HG02623 (cell line): ENCODE measurements at regions not wholly inside any gene's neighbourhood (a gene's known extent, or its start where the extent isn't known, plus 50 kb on each side); places are given as distances from the start of the nearest gene placed in this dataset.
"Not testable (repeated sequence)": the region's sequence is repeated elsewhere in the genome, so short reads cannot be mapped to it uniquely, and the experiment has no call there.

ENCODE experiments used
- ATAC-seq: cut with Tn5 transposase; IDR thresholded peaks from one replicate; pipeline ENCODE4 v1.9.1; 2021; ENCODE audit warnings: moderate library complexity; ENCODE audit not compliant: unreplicated experiment

DNA sequence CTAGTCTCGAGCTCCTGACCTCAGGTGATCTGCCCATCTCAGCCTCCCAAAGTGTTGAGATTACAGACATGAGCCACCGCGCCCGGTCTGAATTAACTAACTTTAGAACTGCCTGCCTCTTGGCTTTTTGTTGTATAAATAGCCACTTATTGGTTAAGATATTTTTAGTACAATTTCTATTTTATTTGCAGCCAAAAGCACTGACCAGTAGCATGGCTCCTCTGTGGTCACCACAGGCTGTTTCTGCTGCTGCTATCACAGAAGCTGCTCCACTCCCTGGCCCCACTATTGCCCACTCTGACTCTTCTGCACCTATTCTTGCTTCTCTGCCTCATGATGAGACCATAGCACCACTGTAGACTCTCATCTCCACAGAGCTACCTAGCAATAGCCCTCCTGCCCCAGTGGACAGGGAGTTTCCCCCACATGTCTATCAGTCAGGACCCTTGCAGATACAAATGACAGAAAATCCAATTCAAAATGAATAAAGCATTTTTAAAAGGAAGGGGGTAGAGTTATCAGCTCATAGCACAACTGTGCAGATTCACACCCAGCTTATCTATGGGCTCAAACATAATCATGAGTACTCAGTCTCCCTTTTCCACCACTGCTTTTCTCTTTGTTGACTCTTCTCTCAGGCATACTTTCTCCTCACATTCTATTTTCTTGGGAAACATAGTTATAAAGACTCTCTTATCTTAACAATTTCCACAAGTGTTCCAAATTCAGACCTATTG lies 151.8 kb upstream of the EPB41L4A start:
- no peak for ATAC-seq

DNA sequence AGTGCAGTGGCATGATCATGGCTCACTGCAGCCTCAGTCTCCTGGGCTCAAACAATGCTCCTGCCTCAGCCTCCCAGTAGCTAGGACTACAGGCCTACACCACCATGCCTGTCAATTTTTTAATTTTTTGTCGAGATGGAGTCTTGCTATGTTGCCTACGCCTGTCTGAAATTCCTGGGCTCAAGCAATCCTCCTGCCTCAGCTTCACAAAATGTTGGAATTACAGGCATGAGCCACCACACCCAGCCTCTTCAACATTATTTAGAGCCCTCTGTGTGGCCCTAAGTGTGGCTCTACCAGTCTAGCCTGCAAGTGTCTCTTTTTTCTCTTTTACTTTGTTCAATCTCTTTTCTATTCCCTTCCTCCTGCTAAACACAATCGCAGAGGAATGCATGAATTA lies 154.4 kb upstream of the EPB41L4A start:
- no peak for ATAC-seq

DNA sequence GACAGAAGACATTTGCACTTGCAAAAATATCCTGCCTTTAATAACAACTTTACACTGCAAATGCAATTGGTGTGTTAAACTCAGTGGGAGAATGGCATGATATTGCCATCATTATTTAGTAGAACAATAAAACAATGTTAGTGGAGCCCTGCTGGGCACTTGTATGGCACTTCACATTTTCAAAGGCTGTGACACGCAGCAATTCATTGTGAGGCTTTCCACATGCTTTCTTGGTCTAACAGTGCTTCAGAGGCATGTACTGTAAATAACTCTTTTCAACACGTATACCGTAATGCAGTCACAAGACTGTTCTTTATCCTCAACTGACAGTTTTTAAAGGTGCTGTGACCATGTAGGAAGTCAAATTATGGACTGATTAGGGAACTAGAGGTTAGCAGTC lies 155.5 kb upstream of the EPB41L4A start:
- no peak for ATAC-seq

DNA sequence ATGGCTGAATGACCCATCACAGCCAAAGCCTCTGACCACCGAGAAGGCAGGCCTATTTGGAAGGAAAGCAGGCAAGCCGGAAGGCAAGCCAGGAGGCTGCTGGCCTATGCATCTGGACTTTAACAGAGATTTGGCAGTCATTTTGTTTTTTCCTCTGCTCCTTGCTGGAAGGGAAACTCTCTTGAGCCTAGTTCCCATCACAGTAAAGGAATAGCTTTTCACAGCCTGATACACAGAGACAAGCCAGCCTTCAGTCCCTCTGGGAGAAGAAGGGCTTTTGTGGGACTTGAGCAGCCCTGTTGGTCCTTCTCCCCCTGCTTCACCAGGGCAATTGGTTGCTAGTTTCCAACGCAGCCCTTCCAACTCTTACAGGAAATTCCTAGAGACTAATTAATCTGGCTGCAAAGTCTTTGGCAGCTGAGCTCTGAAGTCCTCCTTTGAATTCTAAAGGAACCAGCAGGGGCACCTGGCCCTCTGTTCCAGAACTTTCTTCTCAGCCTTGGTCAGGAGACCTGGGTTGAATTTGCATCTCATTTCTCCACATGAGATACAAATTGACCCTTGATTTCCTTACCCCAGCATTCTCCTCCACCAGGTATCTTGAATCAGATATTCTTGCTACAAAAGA lies 157.3 kb upstream of the EPB41L4A start:
- ATAC-seq: no peak

DNA sequence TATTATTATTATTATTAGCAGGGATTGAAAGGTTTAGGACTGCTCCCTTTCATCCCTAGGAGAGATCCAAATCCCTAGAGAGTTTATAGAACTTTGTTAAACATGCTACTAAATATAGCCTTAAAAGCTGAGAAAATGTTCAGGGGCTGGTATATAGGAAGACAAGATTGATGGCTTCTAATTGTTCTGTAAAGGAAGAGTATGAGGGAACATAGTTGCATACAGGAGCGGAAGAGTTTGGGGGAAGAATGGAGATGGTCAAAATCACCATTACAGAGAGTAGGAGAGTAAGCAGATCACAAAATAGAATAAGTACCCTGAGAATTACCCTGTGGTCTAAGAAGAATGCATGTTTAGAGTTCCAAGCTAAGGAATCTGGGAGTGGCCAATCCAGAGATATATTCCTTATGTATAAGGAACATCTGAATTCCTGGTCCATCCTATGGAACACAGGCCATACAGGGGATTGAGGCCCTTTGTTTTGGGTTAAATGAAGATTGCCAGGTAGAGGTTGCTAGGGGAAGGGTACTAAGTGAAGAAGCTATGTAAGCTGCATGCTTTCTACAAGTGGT lies 158.0 kb upstream of the APC start:
- no peak for ATAC-seq

DNA sequence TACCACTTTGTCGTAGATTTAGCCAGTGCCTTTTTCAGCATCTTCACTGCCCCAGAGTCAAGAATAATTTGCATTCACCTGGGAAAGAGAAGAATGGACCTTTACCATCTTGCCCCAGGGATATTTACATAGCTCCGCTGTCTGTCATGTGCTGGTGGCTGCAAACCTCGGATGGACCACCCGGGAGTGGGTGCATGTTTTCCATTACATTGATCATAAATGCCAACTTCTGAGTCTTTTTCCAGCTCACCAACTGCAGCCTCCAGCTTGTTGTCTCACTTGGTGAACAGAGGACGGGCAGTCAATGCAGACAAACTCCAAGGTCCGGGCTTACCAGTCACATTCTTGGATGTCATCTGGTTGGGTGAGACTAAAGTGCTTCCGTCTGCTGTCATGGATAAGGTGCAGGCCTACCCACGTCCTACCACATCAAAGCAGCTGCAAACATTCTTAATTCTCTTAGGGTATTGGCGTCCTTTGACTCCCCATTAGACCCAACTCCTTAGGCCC lies 155.8 kb upstream of the APC start:
- no peak for ATAC-seq

DNA sequence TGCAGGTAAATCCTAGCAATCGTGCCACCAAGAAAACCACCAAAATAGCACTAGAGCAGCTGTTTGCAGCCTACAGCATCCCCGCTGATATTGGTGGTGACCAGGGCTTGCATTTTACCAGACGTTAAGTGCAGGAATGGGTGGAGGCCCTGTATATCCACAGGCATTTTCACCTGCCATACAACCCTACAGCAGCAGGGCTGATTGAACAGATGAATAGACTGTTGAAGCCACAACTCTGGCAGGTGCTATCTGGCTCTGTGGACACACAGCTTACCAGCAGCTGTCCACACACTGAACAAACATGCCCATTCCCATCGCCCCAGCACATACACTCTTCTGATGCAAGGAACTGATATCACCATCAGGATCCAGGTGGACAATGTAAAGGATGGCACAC lies 154.5 kb upstream of the APC start:
- no peak for ATAC-seq

DNA sequence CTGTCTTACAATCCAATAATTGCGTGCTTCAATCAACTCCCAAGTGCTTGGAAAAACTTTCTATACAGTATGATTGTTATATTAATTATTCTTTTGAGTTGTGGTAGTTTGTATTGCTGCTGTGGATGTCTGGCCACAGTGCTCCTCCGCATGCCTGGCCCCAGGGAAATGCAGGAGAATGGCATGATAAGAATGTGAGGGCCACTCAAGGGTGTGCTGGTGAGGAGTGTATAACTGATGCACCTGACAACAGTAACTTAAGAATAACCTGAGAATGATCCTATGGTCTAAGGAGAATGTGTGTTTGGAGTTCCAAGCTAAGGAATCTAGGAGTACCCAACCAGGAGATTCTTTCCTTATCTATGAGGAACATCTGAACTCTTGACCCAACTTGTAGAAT lies 152.9 kb upstream of the APC start:
- no peak for ATAC-seq

DNA sequence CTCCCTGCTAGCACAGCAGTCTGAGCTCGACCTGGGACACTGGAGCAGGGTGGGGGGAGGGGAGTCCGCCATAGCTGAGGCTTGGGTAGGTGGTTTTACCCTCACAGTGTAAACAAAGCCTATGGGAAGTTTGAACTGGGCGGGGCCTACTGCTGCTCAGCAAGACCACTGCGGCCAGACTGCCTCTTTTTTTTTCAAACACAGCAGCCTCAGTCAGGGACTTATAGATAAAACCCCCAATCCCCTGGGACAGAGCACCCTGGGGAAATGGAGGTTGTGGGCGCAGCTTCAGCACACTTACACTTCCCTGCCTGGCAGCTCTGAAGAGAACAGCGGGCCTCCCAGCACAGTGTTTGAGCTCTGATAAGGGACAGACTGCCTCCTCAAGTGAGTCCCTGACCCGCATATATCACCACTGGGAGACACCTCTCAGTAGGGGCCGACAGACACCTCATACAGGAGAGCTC lies 151.1 kb upstream of the APC start:
- ATAC-seq: no peak

DNA sequence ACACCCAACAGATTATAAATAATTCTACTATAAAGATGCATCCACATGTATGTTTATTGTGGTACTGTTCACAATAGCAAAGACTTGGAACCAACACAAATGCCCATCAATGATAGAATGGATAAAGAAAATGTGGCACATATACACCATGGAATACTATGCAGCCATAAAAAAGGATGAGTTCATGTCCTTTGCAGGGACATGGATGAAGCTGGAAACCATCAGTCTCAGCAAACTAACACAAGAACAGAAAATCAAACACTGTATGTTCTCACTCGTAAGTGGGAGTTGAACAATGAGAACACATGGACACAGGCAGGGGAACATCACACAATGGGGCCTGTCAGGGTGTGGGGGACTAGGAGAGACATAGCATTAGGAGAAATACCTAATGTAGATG lies 146.8 kb upstream of the APC start:
- ATAC-seq: not testable (repeated sequence)

DNA sequence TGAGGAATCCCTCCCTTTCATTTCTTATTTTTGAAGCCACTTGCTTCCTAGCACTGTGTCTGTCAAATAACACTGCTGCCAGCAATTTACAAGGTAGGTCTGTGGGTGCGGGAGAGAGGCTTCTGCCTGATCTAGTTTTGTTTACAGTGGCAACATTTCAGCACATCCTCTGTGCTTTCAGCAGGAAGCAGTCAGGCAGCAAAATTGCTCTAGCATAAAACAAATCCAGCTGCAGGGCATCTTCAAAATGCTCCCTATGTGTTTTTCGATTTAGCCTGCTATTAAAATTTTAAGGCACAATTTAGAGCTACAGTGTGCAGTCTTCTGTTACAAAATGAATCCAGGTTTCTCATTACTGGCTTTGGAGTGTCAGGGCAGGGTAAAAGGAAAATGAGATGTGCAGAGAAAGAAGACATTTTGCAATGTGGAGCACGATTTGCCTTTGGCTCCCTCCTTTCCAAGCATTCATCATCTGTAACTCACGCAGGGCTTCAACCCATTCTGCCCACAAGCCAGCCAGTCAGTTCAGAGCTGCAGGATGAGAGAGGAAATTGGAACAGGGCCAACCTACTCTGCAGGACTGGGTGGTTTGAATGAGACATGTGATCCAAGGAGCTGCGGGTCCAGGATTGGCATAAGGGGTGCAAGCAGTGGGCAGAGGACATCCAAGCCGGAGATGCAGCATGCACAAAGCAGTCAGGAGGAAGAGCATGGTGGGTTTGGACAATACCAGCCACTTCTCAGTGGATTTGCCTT lies 143.4 kb upstream of the APC start:
- ATAC-seq: no peak

DNA sequence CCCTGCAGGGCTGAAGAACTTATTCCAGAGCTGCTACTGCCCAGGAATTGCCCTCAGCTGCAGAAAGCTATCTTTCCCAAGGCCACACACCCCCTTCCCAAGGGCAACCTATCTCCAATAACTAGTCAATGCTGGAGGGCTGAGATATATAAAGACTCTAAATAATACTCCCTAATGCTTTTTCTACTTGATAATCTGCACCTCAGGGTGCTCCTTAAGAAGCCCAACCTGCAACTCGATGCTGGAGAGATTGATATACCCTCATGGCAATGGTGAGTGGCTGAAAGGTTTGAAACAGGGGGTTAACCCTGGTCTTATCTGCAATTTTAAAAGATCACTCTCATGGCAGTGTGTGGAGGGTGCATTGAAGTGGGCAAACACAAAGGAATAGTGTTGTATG lies 142.7 kb upstream of the APC start:
- no peak for ATAC-seq

DNA sequence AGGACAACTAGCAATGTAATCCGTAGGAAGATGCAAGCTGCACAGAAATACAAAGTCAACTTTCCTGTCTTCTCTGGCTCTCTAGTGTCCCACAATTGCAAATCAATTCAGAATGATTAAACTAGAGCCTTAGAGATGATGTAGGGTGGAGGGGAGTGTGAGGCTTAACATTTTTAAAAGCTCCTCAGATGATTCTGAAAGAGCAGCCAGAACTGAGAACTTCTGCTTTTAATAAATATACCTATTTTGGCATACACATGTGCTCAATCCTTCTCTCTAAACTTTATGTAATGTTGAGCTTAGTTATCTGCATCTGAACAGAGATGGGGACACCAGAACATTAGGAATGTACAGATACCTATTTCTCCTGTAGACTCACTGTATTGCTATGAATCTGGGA lies 139.9 kb upstream of the APC start:
- ATAC-seq: no peak

DNA sequence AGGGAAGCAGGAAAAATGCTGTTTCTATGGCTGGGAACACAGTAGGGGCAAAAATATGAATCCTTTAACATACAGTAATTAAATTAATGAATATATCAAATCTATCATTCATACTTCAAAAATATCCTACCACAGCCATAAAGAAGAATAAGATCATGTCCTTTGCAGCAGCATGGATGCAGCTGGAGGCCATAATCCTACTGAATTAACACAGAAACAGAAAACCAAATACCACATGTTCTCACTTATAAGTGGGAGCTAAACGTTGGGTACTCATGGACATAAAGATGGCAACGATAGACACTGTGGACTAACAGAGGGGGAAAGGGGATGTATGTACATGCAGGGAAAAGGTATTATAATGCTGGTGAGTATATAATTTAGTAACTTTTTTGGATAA lies 137.2 kb upstream of the APC start:
- ATAC-seq: not testable (repeated sequence)

DNA sequence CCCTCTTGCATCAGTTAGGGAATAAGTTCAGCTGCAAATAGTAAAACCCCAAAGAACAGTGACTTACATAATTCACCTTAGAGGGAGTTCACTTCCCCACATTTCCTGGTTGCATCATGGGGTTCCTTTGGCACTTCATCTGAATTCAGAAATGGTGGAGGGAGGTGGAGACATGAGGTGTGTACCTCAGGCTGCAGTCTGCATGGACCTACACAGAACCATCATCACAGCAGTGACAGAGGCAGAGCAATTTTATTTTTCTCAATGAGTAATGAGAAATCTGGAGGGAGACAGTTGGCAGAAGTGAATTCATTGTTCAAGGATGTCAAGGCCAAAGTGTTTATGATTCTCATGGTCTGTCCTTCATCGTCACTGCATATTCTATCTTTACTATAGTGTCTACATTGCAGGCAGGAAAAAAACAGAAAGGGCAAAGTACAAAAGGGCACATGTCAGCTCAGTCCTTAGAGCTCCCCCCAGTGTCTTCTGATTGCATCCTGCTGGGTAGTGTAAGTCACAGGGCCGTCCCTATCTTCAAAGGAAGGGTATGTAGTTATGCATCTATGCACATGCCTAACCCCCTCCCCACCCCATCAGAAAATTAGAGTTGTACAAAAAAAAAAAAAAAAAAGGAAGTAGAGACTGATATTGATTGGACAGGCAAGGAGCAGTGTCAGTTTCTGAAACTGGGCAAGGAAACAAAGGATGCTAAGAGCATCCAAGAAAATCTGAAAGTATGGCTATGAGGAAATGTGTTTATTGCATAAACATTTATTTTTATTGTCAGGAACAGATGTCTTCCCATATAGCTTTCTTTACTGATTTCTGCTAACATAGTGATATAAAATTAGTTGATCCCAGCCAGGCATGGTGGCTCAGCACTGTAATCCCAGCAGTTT lies 132.7 kb upstream of the APC start:
- ATAC-seq: no peak

DNA sequence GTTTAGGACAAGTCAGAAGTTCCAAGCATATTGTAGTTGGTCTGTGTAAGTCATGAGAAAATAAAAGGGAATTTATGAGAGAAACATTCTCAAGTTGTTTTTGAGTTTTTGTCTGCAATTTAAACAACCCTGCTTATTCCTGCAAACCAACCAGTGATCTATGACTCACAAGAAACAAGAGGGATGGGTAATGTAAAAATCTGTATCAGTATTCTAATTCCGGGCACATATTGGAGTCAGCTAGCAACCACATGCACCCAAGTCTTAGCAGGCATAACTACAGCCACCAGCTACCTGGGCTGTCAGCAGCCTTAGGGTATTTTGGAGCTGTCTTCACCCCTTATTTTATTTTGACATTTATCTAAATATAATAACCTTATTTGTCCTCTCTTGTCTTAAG lies 128.7 kb upstream of the APC start:
- ATAC-seq: no peak

DNA sequence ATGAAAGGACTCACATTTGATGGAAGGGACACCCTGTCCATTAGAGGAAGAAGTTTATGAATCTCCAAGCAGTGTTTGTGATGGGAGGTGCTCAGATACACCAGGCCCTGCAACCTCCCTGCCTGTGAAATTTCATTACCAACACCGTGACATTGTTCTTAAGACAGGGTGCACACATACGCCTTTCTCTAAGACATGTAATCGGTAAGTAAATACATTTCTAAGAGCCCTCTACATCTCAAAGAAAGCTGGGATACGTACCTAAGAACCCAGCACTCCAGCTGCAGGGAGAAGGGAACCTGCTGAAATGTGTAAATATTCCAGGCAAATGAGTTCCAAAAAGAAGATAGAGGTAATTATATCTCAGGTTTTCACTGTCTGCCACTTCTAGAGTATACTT lies 125.0 kb upstream of the APC start:
- no peak for ATAC-seq

DNA sequence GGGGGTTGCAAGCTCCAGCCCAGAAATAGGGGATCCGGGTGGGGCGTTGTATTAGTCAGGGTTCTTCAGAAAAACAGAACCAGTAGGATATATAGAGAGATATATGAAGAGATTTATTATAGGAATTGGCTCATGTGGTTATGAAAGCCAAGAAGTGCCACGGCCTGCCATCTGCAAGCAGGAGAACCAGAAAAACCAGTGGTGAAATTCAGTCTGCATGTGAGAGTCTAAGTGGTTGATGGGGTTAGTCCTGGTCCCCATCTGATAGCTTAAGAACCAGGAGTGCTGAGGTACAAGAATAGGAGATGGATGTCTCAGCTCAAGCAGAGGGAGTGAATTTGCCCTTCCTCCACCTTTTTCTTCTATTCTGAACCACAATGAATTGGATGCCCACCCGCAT lies 123.4 kb upstream of the APC start:
- ATAC-seq: no peak

DNA sequence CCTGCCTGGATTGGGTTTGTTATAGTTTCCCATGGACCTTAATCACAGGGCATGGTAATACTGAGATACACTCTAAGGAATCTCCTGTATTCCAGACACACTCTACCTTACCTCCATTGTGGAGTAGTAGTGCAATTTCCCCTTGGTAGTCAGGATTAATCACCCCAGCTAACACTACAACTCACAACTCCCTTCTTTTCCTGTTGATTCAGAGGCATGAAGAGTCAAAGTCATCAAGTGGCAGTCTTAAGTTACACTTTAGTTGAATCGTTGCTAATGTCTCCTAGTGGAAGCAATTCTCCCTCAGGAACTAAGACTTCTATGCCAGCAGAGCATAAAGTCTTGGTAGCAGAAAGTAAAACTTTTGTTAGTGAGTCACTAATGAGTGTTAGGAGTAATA lies 122.7 kb upstream of the APC start:
- no peak for ATAC-seq

DNA sequence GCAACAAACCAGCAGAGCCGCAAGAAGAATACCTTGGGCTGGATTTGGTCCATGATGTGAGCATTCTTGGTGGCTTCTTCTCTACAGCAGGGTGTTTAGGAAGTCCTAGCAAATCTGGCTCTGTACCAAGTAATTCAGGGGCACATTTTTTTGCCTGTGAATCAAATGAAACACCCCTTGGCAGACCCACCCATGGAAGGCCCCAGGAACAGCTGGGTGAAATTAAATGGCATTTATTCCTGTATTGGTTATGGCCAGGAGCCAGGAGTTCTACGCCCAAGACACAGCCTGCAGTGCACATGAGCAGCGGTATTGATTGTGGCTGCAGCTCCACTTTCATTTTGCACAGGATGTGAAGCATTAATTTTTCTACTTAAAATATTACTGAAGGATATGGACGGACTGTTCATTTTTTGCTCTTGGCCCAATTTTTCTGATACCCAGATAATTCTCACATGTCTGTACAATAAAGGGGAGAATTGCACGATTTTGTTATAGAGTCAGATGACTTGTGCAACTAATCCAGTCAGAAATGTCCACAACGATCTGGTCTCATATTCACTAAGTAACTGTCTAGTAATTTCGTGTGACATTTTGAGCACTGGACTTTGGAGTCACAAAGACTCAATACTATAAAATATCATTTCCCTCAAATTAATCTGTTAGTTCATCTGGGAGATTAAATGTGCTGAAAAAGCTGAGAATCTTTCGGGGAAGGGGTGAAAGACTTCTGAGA lies 120.7 kb upstream of the APC start:
- ATAC-seq: no peak
